Fibroblast of lung (primary cell): ENCODE measurements at regions not wholly inside any gene's neighbourhood (a gene's known extent, or its start where the extent isn't known, plus 50 kb on each side); places are given as distances from the start of the nearest gene placed in this dataset.
A peak's percentile ranks its signal among the peaks of the same experiment; 100 is the strongest.
"Not testable (repeated sequence)": the region's sequence is repeated elsewhere in the genome, so short reads cannot be mapped to it uniquely, and the experiment has no call there.

Experiments used
- DNase-seq, 2 donors: peaks; one replicate each; pipeline versions ENCODE4 v3.0.0 to v3.0.0-alpha.2; 2010; ENCODE audit warnings: low read depth in 2 of 2
- H2AFZ ChIP-seq: 2 replicates; pipeline ENCODE4 v1.5.1; 2012; ENCODE audit warnings: low read length, control low read depth, inconsistent platforms
- H3K27ac ChIP-seq: 2 replicates; pipeline ENCODE4 v1.5.1; 2011; ENCODE audit warnings: low read length, control low read depth; ENCODE audit not compliant: insufficient read depth
- H3K27me3 ChIP-seq: 2 replicates; pipeline ENCODE4 v1.5.1; 2011; ENCODE audit warnings: mild to moderate bottlenecking, low read length; ENCODE audit not compliant: control insufficient read depth, insufficient read depth
- H3K36me3 ChIP-seq: 2 replicates; pipeline ENCODE4 v1.5.1; 2011; ENCODE audit warnings: low read length; ENCODE audit not compliant: control insufficient read depth, insufficient read depth
- H3K4me1 ChIP-seq: 2 replicates; pipeline ENCODE4 v1.5.1; 2011; ENCODE audit warnings: low read length; ENCODE audit not compliant: control insufficient read depth, insufficient read depth; ENCODE audit errors: extremely low read depth
- H3K4me2 ChIP-seq: 2 replicates; pipeline ENCODE4 v1.5.1; 2011; ENCODE audit warnings: low read length, control low read depth; ENCODE audit not compliant: insufficient read depth; ENCODE audit errors: extremely low read depth
- H3K4me3 ChIP-seq, 4 experiments: fragments of 200-600 bp in 1 of 4; sonication (generic) in 1 of 4; replicated peaks in 1 of 4; 2 replicates each; pipeline ENCODE4 v1.5.1; 2011 to 2016; ENCODE audit warnings: low read length in 4 of 4, low read depth in 3 of 4, mild to moderate bottlenecking in 3 of 4, control low read depth in 2 of 4, inconsistent platforms in 1 of 4, mixed read lengths in 1 of 4; ENCODE audit not compliant: insufficient read depth in 1 of 4; ENCODE audit errors: control extremely low read depth in 1 of 4
- H3K79me2 ChIP-seq: 2 replicates; pipeline ENCODE4 v1.5.1; 2012; ENCODE audit warnings: mild to moderate bottlenecking, low read length, inconsistent platforms; ENCODE audit not compliant: control insufficient read depth, insufficient read depth
- H3K9ac ChIP-seq: 2 replicates; pipeline ENCODE4 v1.5.1; 2011; ENCODE audit warnings: mild to moderate bottlenecking, low read length, control low read depth; ENCODE audit not compliant: insufficient read depth
- H3K9me3 ChIP-seq: 2 replicates; pipeline ENCODE4 v1.5.1; 2012; ENCODE audit warnings: low read depth, low read length; ENCODE audit not compliant: control insufficient read depth, insufficient read depth
- H4K20me1 ChIP-seq: 2 replicates; pipeline ENCODE4 v1.5.1; 2011; ENCODE audit warnings: low read length; ENCODE audit not compliant: control insufficient read depth, insufficient read depth; ENCODE audit errors: extremely low read depth
- EZH2 ChIP-seq: IDR thresholded peaks from 2 replicates; pipeline ENCODE4 v1.5.1; 2012; ENCODE audit warnings: low read length, control low read depth, mild to moderate bottlenecking; ENCODE audit errors: missing control alignments
- TF ChIP-seq, protein P1 (sequence below), 2 donors: IDR thresholded peaks in 1 of 2; conservative IDR thresholded peaks in 1 of 2; 1 replicate in 1 of 2; 2 replicates in 1 of 2; pipeline ENCODE4 v1.5.1; 2011 to 2012; ENCODE audit warnings: low read length in 2 of 2, control low read depth in 1 of 2, inconsistent platforms in 1 of 2, low read depth in 1 of 2, mild to moderate bottlenecking in 1 of 2

- H3K36me3 ChIP-seq: no peaks in the 10 kb centered on the region
- no peak for DNase-seq
- H4K20me1 ChIP-seq: no peaks in the 10 kb centered on the region
- H3K9ac ChIP-seq: no peak overlapping the region
- TF ChIP-seq EZH2: no peak
- TF ChIP-seq, protein P1, sequence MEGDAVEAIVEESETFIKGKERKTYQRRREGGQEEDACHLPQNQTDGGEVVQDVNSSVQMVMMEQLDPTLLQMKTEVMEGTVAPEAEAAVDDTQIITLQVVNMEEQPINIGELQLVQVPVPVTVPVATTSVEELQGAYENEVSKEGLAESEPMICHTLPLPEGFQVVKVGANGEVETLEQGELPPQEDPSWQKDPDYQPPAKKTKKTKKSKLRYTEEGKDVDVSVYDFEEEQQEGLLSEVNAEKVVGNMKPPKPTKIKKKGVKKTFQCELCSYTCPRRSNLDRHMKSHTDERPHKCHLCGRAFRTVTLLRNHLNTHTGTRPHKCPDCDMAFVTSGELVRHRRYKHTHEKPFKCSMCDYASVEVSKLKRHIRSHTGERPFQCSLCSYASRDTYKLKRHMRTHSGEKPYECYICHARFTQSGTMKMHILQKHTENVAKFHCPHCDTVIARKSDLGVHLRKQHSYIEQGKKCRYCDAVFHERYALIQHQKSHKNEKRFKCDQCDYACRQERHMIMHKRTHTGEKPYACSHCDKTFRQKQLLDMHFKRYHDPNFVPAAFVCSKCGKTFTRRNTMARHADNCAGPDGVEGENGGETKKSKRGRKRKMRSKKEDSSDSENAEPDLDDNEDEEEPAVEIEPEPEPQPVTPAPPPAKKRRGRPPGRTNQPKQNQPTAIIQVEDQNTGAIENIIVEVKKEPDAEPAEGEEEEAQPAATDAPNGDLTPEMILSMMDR (conservative IDR thresholded peaks at IDR 0.05 in 1 of 2, IDR thresholded peaks at IDR 0.05 in 1 of 2; ENCODE audit: low read depth in 1 of 2, low read length in 2 of 2): no peak
- H3K79me2 ChIP-seq: no peaks in the 10 kb centered on the region
- H3K27ac ChIP-seq: no peak overlapping the region
- H3K9me3 ChIP-seq: no peaks in the 10 kb centered on the region
- no peaks in the 10 kb centered on the region for H3K27me3 ChIP-seq
- H2AFZ ChIP-seq: no peak overlapping the region
- H3K4me2 ChIP-seq: no peak overlapping the region
- H3K4me1 ChIP-seq: no peaks in the 10 kb centered on the region
- H3K4me3 ChIP-seq: no peak overlapping the region
These were observed 838.7 kb downstream of the RNF144A start for GRCh38 chr2:7755879-7756278.

DNA sequence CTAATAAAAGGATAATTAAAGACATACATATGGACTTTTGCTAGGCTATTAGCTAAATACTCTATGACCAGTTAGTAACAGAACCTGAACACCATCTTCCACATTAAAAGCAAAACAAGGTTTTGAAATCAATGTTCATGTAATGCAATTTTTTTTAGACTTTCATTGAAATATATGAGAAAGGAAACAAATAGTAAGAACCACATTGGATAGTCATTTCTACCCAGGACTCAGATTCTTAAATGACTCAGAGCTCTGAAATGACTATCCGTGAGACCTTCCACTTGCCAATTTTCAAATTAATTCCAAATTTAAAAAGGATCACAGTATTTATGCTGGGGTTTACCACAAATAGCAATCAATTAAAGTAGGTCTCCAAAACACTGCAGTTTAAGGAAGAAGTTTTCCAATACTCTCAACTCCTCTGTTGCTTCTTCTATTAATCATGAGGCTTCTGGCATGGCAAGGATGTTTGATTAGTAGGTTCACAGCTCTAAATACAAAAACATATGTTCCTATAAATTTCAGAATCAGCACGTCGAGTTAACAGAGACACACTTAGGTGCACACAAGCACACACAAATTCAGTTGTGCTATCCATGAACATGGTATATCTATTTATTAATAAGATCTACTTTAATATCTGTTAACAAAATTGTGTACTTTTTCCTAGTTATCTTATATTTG lies 841.0 kb downstream of the RNF144A start:
- TF ChIP-seq, protein P1 (conservative IDR thresholded peaks at IDR 0.05 in 1 of 2, IDR thresholded peaks at IDR 0.05 in 1 of 2; ENCODE audit: low read depth in 1 of 2, low read length in 2 of 2): no peak
- TF ChIP-seq EZH2: no peak
- Histone ChIP-seq H3K36me3 (no peaks in the 10 kb centered on the region), H2AFZ (no peak overlapping the region), H3K79me2 (no peaks in the 10 kb centered on the region), H3K4me1 (no peaks in the 10 kb centered on the region), H3K4me3 (no peak overlapping the region), H4K20me1 (no peaks in the 10 kb centered on the region), H3K9me3 (no peaks in the 10 kb centered on the region), H3K9ac (no peak overlapping the region), H3K27me3 (no peaks in the 10 kb centered on the region), H3K27ac (no peak overlapping the region), H3K4me2 (no peak overlapping the region)
- peak in 1 of 2 donors; percentile 2 for DNase-seq

GRCh38 chr2:7759898-7760297 lies 842.7 kb downstream of the RNF144A start:
- Histone ChIP-seq H2AFZ (no peak overlapping the region), H3K79me2 (no peaks in the 10 kb centered on the region), H3K9ac (no peak overlapping the region), H3K36me3 (no peaks in the 10 kb centered on the region), H3K27me3 (no peaks in the 10 kb centered on the region), H3K27ac (no peak overlapping the region), H3K4me1 (no peaks in the 10 kb centered on the region), H3K4me2 (no peak overlapping the region), H4K20me1 (no peaks in the 10 kb centered on the region), H3K4me3 (no peak overlapping the region), H3K9me3 (no peaks in the 10 kb centered on the region)
- TF ChIP-seq, protein P1 (conservative IDR thresholded peaks at IDR 0.05 in 1 of 2, IDR thresholded peaks at IDR 0.05 in 1 of 2; ENCODE audit: low read depth in 1 of 2, low read length in 2 of 2): no peak
- no peak for TF ChIP-seq EZH2
- no peak for DNase-seq

DNA sequence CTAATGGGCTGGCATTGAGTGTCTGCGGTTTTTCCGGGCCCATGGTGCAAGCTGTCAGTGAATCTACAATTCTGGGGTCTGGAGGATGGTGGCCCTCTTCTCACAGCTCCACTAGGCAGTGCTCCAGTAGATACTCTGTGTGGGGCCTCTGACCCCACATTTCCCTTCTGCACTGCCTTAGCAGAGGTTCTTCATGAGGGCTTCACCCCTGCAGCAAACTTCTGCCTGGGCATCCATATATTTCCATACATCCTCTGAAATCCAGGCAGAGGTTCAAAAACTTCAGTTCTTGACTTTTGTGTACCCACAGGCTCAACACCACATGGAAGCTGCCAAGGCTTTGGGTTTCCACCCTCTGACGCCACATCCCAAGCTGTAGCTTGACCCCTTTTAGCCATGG lies 846.2 kb downstream of the RNF144A start:
- H3K4me2 ChIP-seq, H2AFZ ChIP-seq, H3K9ac ChIP-seq, H3K27me3 ChIP-seq, H3K27ac ChIP-seq, H3K36me3 ChIP-seq, H3K9me3 ChIP-seq, H3K4me3 ChIP-seq, DNase-seq, H3K79me2 ChIP-seq, H3K4me1 ChIP-seq, H4K20me1 ChIP-seq: not testable (repeated sequence)
